ENCODE measurements at regions not wholly inside any gene's neighbourhood (a gene's known extent, or its start where the extent isn't known, plus 50 kb on each side); places are given as distances from the start of the nearest gene placed in this dataset.
"Not testable (repeated sequence)": the region's sequence is repeated elsewhere in the genome, so short reads cannot be mapped to it uniquely, and the experiment has no call there.

DNA sequence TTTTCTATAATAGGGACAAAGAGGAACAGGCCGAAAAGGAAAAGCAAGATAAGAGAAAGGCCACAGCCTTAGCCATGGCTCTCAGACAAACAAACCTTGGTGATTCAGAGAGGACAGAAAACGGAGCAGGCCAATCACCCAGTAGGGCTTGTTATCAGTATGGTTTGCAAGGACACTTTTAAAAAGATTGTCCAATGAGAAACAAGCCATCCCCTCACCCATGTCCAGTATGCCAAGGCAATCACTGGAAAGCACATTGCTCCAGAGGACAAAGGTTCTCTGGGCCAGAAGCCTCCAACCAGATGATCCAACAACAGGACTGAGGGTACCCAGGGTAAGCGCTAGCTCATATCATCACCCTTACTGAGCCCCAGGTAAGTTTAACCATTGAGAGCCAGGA lies 243.8 kb upstream of the BTG1 start:
- DNase-seq, result no peak

DNA sequence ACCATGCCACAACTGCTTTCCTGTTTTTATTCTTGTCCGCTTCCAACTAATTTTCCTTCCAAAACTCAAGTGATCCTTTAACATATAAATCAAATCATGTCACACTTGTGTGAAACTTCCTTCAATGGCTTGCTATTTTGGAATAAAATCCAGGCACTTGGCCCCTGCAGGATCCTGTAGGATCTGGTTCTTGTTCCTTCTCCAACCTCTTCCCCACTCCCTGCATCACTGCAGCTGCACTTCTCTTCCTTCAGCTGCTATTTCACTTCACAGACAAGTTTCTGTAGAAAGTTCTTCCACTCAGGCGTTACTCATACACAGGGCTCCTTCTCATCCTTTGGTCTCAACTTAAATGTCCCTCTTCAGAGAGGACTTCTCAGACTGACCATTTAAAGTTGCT lies 239.7 kb upstream of the BTG1 start:
- no peak for DNase-seq

DNA sequence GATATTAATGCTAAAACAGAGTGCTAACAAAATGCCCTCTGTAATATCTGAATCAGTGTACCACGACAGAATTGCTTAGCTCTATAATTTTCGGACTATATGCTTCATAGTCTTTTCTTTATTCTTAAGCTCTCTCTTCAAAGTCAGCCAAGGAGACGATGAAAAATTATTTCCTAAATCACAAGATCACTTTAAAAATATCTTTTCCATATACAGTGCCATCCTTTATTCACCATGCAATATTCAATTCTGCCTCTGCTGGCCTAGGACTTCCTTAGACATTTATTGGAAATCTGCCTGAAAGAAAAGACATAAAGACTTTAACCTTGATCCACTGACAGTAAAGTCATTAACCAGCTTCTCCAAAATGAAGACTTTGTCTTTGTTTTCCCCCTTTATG lies 238.9 kb upstream of the BTG1 start:
- no peak for DNase-seq

DNA sequence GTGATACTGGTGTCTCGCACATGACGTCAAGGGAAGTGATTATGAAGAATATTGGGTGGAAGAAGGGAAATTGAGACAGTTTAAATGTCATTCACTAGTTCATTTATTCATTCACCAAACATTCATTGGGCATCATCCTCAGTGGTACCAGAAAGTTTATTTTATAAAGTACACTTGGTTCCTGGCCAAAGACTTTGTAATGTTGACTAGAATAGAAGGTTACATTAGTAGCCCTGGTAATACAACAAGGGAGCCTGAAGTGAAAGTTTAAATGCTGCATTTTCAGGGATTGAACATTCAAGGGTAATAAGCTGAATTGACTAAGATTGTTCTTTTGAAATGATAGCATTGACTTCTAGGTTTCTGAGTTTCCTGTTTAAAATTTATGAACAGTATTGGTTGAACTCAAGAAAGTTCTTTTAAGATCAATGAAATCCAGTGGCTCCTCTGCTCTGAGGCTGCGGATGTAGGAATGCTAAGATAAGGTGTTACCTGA lies 236.8 kb upstream of the BTG1 start:
- no peak for DNase-seq

DNA sequence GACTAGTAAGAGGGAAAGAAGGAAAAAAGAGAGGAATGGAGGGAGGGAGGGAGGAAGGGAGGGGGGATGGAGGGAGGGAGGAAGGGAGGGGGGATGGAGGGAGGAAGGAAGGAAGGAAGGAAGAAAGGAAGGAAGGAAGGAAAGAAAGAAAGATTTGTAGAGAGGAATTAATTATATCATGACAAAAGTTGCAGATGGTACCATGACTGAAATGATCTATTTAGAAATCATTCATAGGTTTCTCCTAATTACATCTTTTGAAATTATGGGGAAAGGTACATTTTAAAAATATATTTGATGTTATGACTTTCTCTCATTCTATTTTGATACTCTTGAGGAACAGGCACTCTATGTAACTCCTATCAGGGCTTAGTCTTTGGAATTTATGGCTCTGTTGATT lies 236.2 kb upstream of the BTG1 start:
- no peak for DNase-seq

DNA sequence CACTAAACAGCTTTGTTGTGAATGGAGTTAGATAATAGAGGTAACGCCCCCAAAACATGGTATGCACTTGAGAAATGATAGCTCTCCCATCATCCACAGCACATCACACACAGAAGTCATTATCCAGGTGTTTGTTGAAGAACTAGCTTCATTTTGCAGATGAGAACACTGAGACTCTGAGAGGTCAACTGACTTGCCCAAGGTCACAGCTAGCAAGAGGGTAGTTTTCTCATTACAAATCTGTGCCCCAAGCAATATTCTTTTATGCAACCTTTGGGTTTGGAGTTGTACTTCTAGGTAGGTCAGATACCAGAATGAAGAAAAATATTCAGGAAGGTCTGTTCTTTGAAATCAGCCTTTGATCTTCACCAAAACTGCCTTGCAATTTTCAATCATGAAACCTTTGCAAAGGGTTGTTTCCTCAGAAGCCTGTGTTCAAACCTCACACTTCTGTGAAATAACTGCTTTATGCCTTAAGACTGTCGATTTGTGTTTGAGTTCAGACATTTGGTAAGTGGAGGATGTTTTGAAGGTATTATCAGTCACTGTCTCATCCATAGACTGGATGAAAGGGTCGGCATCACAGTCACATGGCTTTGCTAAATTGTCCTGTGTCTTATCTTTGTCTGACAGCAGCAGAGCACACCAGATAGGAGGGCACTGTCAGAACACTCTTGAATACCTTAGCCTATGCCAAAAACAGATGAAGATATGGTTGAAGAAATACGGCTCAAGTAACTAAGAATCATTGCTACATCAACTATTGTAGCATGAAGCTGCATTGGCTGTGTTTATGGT lies 233.2 kb upstream of the BTG1 start:
- DNase-seq, result no peak

DNA sequence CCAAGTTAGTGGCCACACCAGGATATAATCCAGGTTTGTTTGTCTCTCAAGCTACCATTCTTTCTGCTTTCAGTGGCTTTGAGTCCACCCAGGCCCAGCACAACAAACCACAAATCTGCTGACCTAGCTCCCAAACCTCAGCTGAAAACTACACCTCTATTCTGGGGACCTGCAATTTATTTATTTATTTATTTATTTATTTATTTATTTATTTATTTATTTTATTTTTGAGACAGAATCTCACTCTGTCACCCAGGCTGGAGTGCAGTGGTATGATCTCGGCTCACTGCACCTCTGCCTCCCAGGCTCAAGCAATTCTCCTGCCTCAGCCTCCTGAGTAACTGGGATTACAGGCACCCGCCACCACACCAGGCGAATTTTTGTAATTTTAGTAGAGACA lies 229.9 kb upstream of the BTG1 start:
- not testable (repeated sequence) for DNase-seq

DNA sequence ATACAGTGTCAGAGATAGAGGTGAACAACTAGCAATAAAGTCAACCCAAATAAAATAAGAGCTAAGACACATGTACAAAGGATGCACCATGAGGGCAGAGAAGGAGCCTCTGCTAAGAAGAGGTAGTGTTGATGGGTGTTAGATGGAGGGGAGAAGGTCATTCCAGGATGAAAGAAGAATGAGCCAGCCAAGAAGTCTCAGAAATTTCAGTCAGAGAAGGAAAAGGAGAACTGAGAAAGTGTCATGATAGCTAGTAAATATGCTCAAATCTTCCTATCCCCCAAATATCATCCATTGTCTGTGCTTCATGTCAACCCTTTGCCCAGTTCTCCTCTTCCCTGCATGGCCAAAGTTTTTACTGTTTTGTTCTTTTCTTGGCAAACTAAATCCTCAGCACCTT lies 225.2 kb upstream of the BTG1 start:
- DNase-seq, result no peak

DNA sequence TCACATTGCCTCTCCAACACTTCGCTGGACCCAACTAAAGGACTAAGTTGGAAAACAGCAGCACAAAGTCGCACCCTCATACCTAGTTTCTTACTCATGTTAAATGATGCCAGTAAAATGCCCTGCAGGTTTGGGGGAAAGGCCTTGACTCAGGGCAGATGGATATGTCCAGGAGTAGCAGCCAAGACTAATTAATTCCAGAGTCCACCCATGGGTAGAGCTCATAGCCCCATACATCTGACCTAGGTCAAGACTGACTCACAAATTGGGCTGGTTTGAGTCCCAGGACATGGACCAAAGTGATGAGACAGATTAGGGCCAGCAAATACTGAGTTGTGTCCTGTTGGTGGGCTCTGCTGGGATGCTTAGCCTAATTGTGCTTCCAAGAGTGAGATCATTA lies 224.0 kb upstream of the BTG1 start:
- no peak for DNase-seq

DNA sequence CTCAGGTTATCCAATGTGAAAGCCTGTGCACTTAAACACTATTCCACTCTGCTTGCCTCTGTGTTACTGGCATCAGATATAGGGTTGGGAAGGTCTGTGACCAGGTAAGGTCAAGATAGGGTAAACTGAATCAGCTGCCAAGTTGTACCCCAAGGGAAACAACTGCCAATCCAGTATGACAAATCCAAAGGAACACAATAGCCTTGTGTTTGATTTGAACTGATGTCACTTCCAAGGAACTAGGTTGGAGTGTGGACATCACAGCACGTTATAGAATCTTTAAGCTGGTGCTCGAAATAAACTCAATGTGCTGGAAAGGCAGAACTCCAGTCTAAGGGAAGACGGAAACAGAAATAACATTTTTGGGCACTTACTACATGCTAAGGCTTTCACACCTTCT lies 223.4 kb upstream of the BTG1 start:
- no peak for DNase-seq

DNA sequence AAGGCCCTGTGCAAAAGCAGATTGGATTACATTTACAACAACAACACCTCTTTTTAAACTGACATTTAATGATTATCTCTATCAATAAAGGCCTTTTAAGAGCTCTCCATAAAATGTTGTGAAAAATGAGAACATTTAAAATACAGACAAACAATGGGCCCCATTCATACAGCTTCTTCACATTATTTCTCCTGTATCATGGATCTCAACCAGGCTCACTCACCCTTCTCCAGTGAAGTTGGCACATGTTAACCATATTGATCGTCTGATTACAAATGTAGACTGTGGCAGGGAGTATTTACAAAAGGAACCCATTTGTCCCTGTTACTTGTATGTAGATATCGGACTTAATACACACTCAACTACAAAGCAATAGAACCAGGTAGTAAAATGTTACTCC lies 220.2 kb upstream of the BTG1 start:
- DNase-seq, result no peak

DNA sequence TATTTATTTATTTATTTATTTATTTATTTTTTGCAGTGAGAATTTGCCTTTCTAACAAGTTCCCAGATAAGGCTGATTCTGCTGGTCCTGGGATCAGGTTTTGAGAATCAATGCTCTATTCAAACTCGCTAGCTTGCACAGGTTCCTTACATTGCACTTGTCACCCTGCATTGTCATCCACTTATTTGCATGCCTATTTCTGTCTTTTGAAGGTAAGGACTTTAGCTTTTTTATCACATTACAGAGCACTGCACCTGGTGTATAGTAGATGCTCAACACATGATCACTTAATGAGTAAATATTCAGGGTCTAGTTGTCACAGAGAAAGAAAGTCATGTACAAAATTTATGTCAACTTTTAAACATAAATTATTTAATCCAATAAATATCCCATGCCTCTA lies 219.7 kb upstream of the BTG1 start:
- DNase-seq, result no peak

DNA sequence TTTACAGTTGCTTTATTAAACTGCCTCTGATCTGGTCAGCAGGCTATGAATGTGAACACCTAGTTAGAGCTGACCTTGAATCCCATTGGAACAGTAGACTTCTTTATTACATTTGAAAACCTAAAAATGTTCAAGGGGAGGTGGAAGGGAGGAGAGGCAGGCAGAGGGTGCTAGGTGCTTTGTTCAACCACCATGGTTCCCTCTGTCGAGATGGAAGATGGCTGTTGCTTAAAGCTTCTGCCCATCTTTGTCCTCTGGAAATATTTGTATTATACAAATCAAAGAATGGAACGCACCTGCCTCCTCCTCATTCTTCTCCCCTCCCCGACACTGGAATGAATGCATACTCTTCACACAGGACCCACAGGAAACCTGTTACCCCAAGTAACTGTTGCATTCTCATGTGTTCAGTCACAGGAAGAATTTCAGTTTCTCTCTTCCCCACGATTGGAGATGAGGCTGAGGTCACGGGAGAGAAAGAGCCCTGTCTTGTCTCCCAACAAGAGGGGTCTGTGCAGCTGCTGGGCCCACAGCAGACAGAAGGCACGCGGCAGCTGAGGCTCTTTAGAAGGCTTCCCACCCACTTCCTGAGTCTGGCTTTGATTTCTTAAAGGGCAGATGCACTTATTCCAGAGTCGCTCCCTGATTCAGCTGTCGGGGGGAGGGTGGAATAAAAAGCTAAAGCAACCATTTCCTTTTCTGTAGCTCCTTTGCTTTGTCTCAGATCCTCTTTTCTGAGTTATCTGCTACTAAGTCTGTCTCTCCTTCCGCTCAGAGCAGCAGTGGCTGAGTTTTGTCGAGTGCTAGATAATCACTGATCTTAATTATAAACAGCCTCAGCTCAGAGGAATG lies 217.9 kb upstream of the BTG1 start:
- no peak for DNase-seq

DNA sequence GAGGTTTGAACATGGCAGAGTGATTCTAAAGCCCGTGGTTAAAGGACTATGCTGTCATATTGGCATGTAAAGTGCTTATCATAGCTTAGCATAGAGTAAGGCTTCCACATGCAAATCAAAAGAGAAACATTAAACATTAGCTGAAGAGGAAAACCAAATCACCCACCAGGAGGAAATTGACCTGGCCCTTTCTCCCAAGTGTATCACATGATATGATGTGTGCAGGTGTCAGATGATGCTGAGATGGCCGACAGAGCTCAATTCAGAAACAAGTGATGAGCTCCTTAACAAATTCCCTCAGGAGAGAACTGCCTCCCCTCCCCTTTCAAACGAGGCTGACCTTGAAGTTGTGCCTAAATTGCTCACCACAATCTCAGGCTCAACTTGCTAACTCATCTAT lies 217.1 kb upstream of the BTG1 start:
- no peak for DNase-seq

DNA sequence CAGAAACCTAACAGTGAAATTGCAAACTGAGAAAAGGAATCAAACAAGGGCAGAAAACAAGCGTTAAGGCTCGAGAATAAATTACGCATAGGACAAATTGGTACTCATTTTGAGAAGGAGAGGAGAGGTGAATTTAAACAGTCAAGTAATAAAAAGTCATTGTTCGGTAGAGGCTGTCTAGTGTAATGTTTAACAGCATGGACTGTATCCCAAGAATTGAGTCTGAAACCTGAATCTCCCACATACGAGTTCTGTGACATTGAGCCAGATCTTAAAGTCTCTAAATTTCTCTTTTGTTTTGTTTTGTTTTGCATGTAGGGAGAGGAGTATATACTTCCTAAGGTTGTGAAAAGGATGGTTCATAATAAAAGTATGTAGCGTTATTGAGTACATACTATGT lies 216.5 kb upstream of the BTG1 start:
- DNase-seq, result no peak

DNA sequence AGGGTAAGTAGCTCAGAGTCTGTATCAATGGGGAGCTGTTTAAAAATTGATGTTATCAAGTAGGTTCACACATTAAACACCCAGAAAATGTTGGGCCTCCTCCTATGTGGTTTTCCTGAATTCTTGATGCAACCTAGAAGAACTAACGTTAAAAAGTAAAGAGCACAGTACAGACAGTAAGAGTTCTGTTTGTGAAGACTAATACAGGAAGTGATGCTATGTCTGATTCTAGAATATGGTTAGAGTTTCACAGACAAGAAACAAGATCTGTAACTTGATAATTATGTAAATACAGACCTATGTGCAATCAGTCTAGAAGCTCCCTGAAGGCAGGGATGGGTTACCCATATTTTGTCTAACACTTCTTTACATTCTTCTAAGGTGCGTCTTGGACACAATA lies 214.9 kb upstream of the BTG1 start:
- no peak for DNase-seq

DNA sequence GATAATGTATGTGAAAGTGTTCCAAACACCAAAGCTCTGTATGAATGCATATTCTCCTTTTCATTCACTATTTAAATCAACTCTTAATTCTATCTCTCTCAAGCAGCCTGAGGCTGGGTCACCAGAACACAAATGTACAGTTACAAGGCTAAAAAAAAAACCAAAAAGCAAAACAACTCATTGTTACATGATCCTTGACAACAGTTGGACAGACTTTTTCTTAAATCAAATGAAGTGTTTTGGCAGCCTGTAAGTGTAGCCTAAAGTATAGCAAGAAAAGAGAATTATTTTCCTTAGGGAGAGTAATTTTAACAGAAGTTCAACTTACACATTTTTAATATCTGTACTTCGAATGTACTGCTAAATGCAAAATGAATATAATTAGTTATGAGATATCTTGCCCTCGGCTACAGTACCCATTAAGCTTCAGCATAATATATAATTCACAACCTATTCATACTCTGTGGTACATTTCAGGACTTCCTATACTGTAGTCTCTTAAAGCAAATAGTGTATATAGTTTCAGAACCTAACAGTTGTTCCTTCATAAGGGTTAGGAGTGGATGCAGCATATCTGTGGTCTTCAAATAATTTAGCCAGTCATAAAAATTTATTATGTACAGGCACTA lies 214.0 kb upstream of the BTG1 start:
- no peak for DNase-seq

DNA sequence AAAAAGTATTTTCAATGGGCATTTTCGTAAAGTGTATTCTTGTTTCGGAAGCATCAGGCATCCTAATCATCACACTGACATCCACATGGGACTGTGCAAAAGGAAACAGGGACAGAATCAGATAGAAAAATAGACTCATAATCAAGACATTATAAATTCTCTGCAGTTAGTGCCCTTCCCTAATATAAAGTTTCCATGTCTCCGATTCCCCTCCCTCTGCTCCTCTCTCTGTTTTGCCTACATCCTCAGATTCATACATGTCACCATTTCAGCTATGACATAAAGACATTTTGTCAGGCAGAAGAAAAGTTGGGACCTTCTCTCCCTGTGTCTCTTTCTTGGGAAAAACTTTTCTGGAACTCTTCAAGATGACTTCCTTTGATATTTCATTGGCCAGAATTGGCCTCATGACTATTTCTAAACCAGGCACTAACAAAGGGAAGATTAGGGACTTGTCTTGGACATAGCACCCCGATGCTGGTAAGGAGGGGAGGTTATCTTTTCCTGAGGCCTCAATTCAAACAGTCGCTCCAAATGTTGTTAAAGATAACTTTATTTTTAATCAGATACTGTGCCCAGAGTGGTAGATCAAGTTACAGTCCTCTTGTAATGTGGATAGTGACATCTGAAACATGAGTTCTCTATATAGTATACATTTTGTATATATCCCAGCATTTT lies 212.1 kb upstream of the BTG1 start:
- no peak for DNase-seq

DNA sequence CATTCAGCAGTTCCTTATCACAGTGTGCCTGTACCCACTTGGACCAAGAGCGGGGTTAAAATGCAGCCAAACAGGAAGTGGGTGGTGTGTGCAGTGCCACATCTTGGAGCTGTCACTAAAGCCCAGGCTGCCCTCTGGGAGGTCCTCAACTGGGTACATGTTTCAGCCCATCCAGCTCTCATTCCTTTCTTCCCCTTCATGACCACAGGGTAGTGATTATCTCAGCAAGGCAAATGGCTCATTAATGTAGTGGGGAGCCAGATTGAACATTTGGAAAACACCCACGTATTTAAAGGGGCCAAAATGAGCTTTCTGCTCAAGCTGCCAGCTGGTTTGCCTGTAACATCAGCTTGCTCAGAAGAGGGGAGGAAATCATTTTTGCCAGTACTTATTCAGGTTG lies 210.8 kb upstream of the BTG1 start:
- DNase-seq, result no peak

DNA sequence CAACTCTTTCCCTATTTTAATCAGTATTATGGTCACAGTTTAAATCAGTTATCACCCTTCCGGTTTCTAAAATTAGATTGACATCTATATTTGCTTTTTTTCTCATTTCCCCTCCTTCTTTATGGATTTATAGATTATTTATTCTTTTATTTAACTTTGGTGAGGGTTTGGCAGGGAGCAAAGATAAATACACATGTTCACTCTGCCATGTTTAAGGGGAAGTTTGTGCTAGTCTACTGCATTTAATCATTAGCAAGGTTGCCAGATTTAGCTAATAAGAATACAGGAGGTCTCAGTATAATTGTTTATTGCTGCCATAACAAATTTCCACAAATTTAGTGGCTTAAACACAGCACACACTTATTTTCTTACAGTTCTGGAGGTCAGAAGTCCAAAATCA lies 204.0 kb upstream of the BTG1 start:
- no peak for DNase-seq

DNA sequence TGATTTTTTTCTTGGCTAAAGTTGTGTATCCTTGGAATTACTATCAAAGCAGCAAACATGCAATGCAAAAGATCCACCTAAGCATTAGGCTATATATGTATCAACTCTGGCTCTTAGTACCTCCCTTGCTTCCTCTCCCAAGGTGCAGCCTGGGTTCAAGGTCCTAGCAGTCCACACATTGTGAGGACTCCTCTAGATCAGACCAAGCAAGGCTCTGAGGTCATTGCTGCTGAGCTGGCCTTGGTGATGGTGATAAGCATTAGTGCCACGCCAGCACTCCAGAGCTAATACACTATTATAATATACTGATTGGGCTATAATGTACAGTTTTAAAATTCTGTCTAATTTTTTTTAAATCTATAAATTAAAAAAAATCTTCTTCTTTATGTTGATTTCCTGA lies 196.9 kb upstream of the BTG1 start:
- DNase-seq, result no peak

DNA sequence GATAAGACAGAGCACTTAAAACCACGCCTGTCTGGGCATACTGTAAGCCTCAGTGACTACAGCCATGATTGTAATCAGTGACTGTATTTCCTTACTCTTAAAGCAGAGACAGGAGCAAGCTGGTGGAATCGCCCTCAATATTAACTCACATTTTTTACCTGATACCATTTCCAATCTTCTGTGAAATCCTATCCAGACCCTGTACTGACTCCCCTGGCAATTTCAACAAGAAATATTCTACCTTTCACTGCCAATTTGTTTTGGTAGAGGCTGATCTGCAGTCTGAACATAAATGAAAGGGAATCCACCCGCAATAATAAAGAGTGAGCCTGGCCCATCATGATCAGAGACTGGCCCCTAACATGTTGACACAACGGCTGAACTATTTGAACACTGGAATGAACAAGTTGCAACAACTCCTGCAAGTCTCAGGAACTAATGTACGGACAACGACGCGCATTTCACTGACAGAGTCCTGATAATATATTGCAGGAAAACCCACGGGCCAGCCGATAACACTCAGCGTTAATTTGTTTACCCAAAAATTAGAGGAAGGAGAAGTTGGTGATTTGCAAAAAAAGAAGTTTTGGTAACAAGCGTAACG lies 195.5 kb upstream of the BTG1 start:
- no peak for DNase-seq

All from dermis blood vessel endothelial cell (primary cell).